NCI-H2171 treated with DMSO at 0.1 percent for 48 hours (cell line): ENCODE measurements at regions not wholly inside any gene's neighbourhood (a gene's known extent, or its start where the extent isn't known, plus 50 kb on each side); places are given as distances from the start of the nearest gene placed in this dataset.

Experiments used
- DNase-seq: peaks from one replicate; lab custom pipeline; 2025; lab: John Stamatoyannopoulos, UW

GRCh38 chr1:90780981-90781380, 63.9 kb upstream of the BARHL2 start:
- no peak for DNase-seq

DNA sequence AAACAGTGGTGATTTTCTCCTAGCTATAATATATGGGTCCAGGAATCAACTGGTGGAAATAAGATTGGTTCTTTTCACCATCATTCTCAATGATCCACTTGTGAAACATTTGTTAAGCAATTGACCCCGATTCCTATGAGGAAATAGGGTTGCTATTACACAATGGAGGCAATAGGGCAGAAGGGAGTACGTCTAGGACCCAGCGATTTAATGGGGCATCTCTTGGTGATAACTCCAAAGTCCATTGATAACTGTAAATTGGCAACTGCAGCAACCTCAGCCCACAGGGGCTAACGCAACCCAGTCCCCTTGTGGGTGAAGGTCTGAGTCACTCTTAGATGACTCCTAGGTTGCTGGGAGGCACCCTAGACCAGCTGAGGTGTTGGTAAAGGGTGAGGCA, 62.5 kb upstream of the BARHL2 start:
- no peak for DNase-seq

- no peak for DNase-seq
These were observed 61.4 kb upstream of the BARHL2 start for GRCh38 chr1:90778486-90778885.

DNA sequence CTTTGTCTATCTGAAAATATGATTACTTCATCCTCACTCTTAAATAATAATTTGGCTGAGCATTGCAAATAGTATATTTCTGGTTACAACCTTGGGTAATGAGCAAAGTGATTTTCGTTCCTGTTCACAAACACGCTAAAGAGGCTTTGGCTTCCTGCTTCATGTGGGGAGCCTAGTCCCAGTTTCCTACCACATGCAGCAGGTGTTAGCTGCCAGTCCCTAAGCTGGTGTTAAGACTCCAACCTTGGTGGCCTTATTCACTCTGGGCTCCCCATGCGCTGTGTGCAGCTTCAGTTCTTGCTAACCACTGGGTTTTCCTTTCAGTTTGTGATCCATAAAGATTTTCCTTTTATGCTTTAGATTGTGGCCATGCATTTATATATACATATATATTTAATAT, 56.7 kb upstream of the BARHL2 start:
- DNase-seq = no peak

DNA sequence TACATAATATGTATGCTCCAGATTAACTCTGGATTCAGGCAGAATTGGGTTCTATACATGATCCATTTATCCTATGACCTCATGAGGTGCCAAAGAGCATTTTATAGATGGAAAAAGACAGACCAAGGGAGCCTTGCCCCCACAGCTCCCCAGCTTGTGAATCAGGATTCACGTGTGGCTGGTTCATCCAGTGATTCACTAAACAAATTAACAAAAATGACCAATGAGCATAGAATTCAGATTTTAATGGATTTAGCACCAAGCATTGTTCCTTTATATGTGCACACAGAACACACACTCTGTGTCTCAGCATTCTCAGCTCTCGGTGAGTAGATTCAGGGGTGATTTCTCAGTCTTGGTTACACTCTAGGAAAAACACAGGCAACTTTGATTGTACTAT, 51.7 kb upstream of the BARHL2 start:
- no peak for DNase-seq

- no peak for DNase-seq
These were observed 51.0 kb upstream of the BARHL2 start for GRCh38 chr1:90768098-90768497.
